ENCODE measurements at regions not wholly inside any gene's neighbourhood (a gene's known extent, or its start where the extent isn't known, plus 50 kb on each side); places are given as distances from the start of the nearest gene placed in this dataset.

GRCh38 chr3:101940521-101941317, 91.4 kb downstream of the NFKBIZ start (continued):
- peak; percentile 53; the same call in 1 of the 2 replicates for TF ChIP-seq ZNF600 (tag by site-specific recombination; IDR thresholded peaks at IDR 0.05)
- TF ChIP-seq ZNF341 (tag by site-specific recombination; IDR thresholded peaks at IDR 0.05; ENCODE audit: low read depth), result 0 out of 2 replicates have a peak, but pooled peaks have one; percentile 16
- TF ChIP-seq, protein P1, sequence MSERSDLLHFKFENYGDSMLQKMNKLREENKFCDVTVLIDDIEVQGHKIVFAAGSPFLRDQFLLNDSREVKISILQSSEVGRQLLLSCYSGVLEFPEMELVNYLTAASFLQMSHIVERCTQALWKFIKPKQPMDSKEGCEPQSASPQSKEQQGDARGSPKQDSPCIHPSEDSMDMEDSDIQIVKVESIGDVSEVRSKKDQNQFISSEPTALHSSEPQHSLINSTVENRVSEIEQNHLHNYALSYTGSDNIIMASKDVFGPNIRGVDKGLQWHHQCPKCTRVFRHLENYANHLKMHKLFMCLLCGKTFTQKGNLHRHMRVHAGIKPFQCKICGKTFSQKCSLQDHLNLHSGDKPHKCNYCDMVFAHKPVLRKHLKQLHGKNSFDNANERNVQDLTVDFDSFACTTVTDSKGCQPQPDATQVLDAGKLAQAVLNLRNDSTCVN (tag by site-specific recombination; optimal IDR thresholded peaks at IDR 0.05), result no peak

DNA sequence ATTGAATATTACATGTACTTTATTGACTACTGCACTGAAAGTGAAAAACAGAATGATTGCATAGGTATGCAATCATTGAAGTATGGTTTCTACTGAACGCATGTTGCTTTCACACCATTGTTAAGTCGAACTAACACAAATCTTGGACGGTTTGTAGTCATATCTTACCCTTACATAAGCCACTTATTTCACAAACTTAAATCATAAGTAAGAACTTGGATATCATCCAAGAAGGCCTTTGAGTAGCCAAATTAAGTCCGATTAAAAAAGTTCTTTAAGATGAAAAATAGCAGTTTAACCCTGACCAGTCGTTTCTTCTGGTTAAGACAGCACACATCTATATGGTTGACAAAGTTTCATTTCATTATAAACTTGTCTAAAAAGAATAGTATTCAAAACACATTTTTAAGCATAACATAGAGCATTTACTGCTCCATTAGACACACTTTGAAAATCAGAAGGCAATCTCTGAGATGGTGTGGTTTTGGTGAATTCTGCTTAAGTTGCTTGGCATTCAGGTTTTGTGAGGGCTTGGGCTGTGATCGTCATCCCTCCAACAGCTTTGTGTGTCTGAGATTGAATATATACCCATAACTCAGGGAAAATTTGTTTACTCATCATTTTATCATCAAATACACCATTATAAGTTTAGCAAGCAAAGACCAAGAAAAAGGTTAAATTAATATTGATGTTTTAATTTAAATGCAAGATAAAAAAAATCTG, 92.2 kb downstream of the NFKBIZ start:
- CTCF ChIA-PET, result no interaction called here
- Histone ChIP-seq H3K4me3 (ENCODE audit: low read depth, low read length) (no peak overlapping the region), H3K27ac (ENCODE audit: extremely low read depth, low read depth, low read length) (no peak overlapping the region), H3K9me3 (ENCODE audit: control insufficient read depth, insufficient read depth, low read depth, low read length) (no peaks in the 10 kb centered on the region), H3K4me1 (ENCODE audit: control insufficient read depth, insufficient read depth, low read length) (no peaks in the 10 kb centered on the region), H3K36me3 (ENCODE audit: control insufficient read depth in 2 of 2, insufficient read depth in 1 of 2, low read length in 2 of 2) (no peaks in the 10 kb centered on the region)
- TF ChIP-seq IKZF3 (tag by site-specific recombination; IDR thresholded peaks at IDR 0.05) (no peak), ZNF626 (tag by site-specific recombination; IDR thresholded peaks at IDR 0.05) (no peak), ZNF184 (tag by site-specific recombination; IDR thresholded peaks at IDR 0.05) (no peak), ZNF274 (IDR thresholded peaks at IDR 0.05; ENCODE audit: low read length) (no peak), ZNF274 (tag by site-specific recombination; IDR thresholded peaks at IDR 0.05; ENCODE audit: borderline replicate concordance) (no peak), ZNF76 (tag by site-specific recombination; IDR thresholded peaks at IDR 0.05; ENCODE audit: borderline replicate concordance, low read depth) (no peak), ZNF18 (tag by site-specific recombination; IDR thresholded peaks at IDR 0.05) (no peak), ZNF561 (tag by site-specific recombination; IDR thresholded peaks at IDR 0.05; ENCODE audit: borderline replicate concordance) (no peak), ZNF354C (tag by site-specific recombination; IDR thresholded peaks at IDR 0.05; ENCODE audit: borderline replicate concordance, low read depth) (no peak), ZNF530 (tag by site-specific recombination; IDR thresholded peaks at IDR 0.05; ENCODE audit: low read depth) (no peak), SETDB1 (IDR thresholded peaks at IDR 0.05; ENCODE audit: insufficient read length, low read length) (no peak), ZNF23 (tag by site-specific recombination; IDR thresholded peaks at IDR 0.05; ENCODE audit: borderline replicate concordance) (no peak), ZBTB8A (tag by site-specific recombination; IDR thresholded peaks at IDR 0.05) (no peak), ZSCAN16 (tag by site-specific recombination; IDR thresholded peaks at IDR 0.05) (no peak), ZNF146 (tag by site-specific recombination; IDR thresholded peaks at IDR 0.05) (no peak), ZNF311 (tag by site-specific recombination; IDR thresholded peaks at IDR 0.05; ENCODE audit: borderline replicate concordance) (no peak), ZNF140 (tag by site-specific recombination; IDR thresholded peaks at IDR 0.05) (no peak)
- POLR2A ChIA-PET, result no interaction called here

- Histone ChIP-seq H3K9me3 (ENCODE audit: control insufficient read depth, insufficient read depth, low read depth, low read length) (no peaks in the 10 kb centered on the region), H3K4me3 (ENCODE audit: low read depth, low read length) (no peak overlapping the region), H3K4me1 (ENCODE audit: control insufficient read depth, insufficient read depth, low read length) (no peaks in the 10 kb centered on the region), H3K36me3 (ENCODE audit: control insufficient read depth in 2 of 2, insufficient read depth in 1 of 2, low read length in 2 of 2) (no peaks in the 10 kb centered on the region), H3K27ac (ENCODE audit: extremely low read depth, low read depth, low read length) (no peak overlapping the region)
- TF ChIP-seq PRDM6 (tag by site-specific recombination; IDR thresholded peaks at IDR 0.05) (peak; percentile 62), ZNF302 (tag by site-specific recombination; IDR thresholded peaks at IDR 0.05; ENCODE audit: low read depth) (no peak)
- CTCF ChIA-PET, result no interaction called here
- POLR2A ChIA-PET, result no interaction called here
Measured at GRCh38 chr3:101942356-101942755, 93.0 kb downstream of the NFKBIZ start.

Measured in HEK293 (cell line).